CD4-positive, alpha-beta T cell (primary cell): ENCODE measurements at regions not wholly inside any gene's neighbourhood (a gene's known extent, or its start where the extent isn't known, plus 50 kb on each side); places are given as distances from the start of the nearest gene placed in this dataset.

ENCODE experiments used
- ATAC-seq: fragments of 200-7000 bp; cut with Tn5 transposase; one replicate; pipeline ENCODE4 v1.10.0; 2022; ENCODE audit warnings: mild to moderate bottlenecking; ENCODE audit not compliant: poor library complexity
- CTCF ChIA-PET: fragments of 350-600 bp; sonication (Branson Sonifier 250); formaldehyde crosslinking; loops from one replicate; lab custom pipeline; 2021; ENCODE audit warnings: antibody characterized with exemption, inconsistent platforms; lab: Charles Lee
- POLR2A ChIA-PET: fragments of 350-600 bp; sonication (Branson Sonifier 250); formaldehyde crosslinking; loops from one replicate; lab custom pipeline; 2021; ENCODE audit warnings: antibody characterized with exemption, inconsistent platforms; lab: Charles Lee
- DNase-seq, 14 experiments: peaks; one replicate each; pipeline ENCODE4 v3.0.0-alpha.2; 2013 to 2020; ENCODE audit warnings: mixed read lengths in 2 of 14
- H3K27ac ChIP-seq, 2 donors: one replicate each; pipeline versions ENCODE4 v1.5.1 to v1.7.0; 2013; ENCODE audit warnings: low read length in 2 of 2, low read depth in 1 of 2, mild to moderate bottlenecking in 1 of 2
- H3K27me3 ChIP-seq, 2 experiments: 1 replicate in 1 of 2; 2 replicates in 1 of 2; pipeline versions ENCODE4 v1.6.1 to v1.7.0; 2013; ENCODE audit warnings: low read length in 2 of 2, control low read depth in 1 of 2, mild to moderate bottlenecking in 1 of 2, moderate library complexity in 1 of 2; ENCODE audit not compliant: insufficient read depth in 2 of 2, control insufficient read depth in 1 of 2
- H3K36me3 ChIP-seq: one replicate; pipeline ENCODE4 v1.6.1; 2013; ENCODE audit warnings: low read length, control low read depth; ENCODE audit not compliant: insufficient read depth
- H3K4me1 ChIP-seq: one replicate; pipeline ENCODE4 v1.6.1; 2013; ENCODE audit warnings: low read length, control low read depth; ENCODE audit not compliant: insufficient read depth
- H3K4me3 ChIP-seq: one replicate; pipeline ENCODE4 v1.5.1; 2013; ENCODE audit warnings: mild to moderate bottlenecking, low read length, moderate library complexity
- H3K9me3 ChIP-seq, 2 experiments: 1 replicate in 1 of 2; 2 replicates in 1 of 2; pipeline versions ENCODE4 v1.6.1 to v1.7.0; 2013; ENCODE audit warnings: low read length in 2 of 2, mild to moderate bottlenecking in 2 of 2, control low read depth in 1 of 2, moderate library complexity in 1 of 2; ENCODE audit not compliant: control insufficient read depth in 1 of 2, insufficient read depth in 1 of 2
- H3K27ac Mint-ChIP-seq: one replicate; pipeline ENCODE4 v1.8.0; 2020; ENCODE audit warnings: mixed read lengths
- H3K27me3 Mint-ChIP-seq: one replicate; pipeline ENCODE4 v1.8.0; 2021; ENCODE audit warnings: mixed read lengths
- H3K36me3 Mint-ChIP-seq: one replicate; pipeline ENCODE4 v1.8.0; 2021; ENCODE audit warnings: low read depth, mixed read lengths
- H3K4me1 Mint-ChIP-seq: one replicate; pipeline ENCODE4 v1.8.0; 2021; ENCODE audit warnings: low read depth, mixed read lengths
- H3K4me3 Mint-ChIP-seq: one replicate; pipeline ENCODE4 v1.8.0; 2020; ENCODE audit warnings: mild to moderate bottlenecking, mixed read lengths
- H3K9me3 Mint-ChIP-seq: one replicate; pipeline ENCODE4 v1.8.0; 2020; ENCODE audit warnings: mixed read lengths
- intact Hi-C, 2 experiments: fragments of 100-400 bp; cut with DNase I in 1 of 2; cut with micrococcal nuclease in 1 of 2; formaldehyde crosslinking; loops; one replicate each; pipeline versions ENCODE4 v1.15.1 to v1.9.0; 2023 to 2025; cut with DNase I, micrococcal nuclease
- TF ChIP-seq, protein P1 (sequence below): fragments of 200-600 bp; IDR thresholded peaks from one replicate; pipeline ENCODE4 v1.8.0; 2022; ENCODE audit warnings: antibody characterized with exemption, mild to moderate bottlenecking

DNA sequence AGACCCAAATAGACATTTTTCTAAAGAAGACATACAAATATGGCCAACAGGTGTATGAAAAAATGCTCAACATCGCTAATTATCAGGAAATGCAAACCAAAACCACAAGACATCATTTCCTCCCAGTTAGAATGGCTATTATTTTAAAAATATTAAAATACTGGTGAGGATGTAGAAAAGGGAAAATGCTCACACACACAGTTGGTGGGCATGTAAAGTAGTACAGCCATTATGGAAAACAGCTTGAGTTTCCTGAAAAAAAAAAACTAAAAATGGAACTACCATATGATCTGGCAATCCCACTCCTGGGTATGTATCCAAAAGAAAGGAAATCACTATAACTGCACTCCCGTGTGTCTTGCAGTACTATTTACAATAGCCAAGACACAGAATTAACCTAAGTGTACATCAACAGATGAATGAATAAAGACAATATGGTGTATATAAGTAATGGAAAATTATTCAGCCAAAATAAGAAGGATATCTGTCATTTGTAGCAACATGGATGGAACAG is 128.9 kb upstream of the DKK2 start:
- Mint-ChIP-seq H3K27ac (no peak overlapping the region), H3K4me1 (no peaks in the 10 kb centered on the region), H3K36me3 (no peaks in the 10 kb centered on the region), H3K9me3 (peaks cover 15% of the 10 kb centered on the region), H3K27me3 (no peaks in the 10 kb centered on the region), H3K4me3 (no peak overlapping the region)
- no peak for DNase-seq
- no peaks in the 10 kb centered on the region for H3K27me3 ChIP-seq
- H3K9me3 ChIP-seq: peaks cover 0 to 12% of the 10 kb centered on the region in 2 experiments
- intact Hi-C loops: no loop called here
- no peak overlapping the region for H3K4me3 ChIP-seq
- POLR2A ChIA-PET: no interaction called here
- H3K27ac ChIP-seq: no peak overlapping the region
- CTCF ChIA-PET: no interaction called here
- H3K36me3 ChIP-seq: no peaks in the 10 kb centered on the region
- H3K4me1 ChIP-seq: no peaks in the 10 kb centered on the region
- TF ChIP-seq, protein P1, sequence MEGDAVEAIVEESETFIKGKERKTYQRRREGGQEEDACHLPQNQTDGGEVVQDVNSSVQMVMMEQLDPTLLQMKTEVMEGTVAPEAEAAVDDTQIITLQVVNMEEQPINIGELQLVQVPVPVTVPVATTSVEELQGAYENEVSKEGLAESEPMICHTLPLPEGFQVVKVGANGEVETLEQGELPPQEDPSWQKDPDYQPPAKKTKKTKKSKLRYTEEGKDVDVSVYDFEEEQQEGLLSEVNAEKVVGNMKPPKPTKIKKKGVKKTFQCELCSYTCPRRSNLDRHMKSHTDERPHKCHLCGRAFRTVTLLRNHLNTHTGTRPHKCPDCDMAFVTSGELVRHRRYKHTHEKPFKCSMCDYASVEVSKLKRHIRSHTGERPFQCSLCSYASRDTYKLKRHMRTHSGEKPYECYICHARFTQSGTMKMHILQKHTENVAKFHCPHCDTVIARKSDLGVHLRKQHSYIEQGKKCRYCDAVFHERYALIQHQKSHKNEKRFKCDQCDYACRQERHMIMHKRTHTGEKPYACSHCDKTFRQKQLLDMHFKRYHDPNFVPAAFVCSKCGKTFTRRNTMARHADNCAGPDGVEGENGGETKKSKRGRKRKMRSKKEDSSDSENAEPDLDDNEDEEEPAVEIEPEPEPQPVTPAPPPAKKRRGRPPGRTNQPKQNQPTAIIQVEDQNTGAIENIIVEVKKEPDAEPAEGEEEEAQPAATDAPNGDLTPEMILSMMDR: no peak
- ATAC-seq: no peak

DNA sequence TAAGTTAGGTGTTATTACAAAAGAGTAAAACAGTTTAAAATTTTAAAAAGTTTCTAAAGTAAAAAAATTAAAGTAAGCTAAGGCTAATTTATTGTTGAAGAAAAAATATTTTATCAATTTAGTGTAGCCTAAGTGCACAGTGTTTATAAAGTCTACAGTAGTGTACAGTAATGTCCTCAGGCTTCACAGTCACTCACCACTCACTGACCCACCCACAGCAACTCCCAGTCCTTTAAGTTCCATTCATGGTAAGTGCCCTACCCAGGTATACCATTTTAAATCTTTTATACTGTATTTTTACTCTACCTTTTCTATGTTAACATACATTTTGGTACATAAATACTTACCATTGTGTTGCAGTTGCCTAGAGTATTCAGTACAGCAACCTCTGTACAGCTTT is 120.3 kb upstream of the DKK2 start:
- no peak overlapping the region for H3K27ac ChIP-seq
- H3K9me3 ChIP-seq: no peaks in the 10 kb centered on the region
- TF ChIP-seq, protein P1: no peak
- H3K4me1 ChIP-seq: no peaks in the 10 kb centered on the region
- intact Hi-C loops: no loop called here
- no peaks in the 10 kb centered on the region for H3K9me3 Mint-ChIP-seq
- H3K27me3 ChIP-seq: no peaks in the 10 kb centered on the region
- H3K4me3 ChIP-seq: no peak overlapping the region
- no peak overlapping the region for H3K4me3 Mint-ChIP-seq
- H3K27ac Mint-ChIP-seq: no peak overlapping the region
- no peaks in the 10 kb centered on the region for H3K36me3 Mint-ChIP-seq
- no peaks in the 10 kb centered on the region for H3K4me1 Mint-ChIP-seq
- ChIA-PET POLR2A (no interaction called here), CTCF (interaction anchor here (0.7 kb wide), 1 partner anchor 12 kb away, joined by 4 read pairs; no protein-coding TSS in a partner anchor)
- peaks cover 6% of the 10 kb centered on the region for H3K27me3 Mint-ChIP-seq
- no peaks in the 10 kb centered on the region for H3K36me3 ChIP-seq
- DNase-seq: no peak
- ATAC-seq: no peak

DNA sequence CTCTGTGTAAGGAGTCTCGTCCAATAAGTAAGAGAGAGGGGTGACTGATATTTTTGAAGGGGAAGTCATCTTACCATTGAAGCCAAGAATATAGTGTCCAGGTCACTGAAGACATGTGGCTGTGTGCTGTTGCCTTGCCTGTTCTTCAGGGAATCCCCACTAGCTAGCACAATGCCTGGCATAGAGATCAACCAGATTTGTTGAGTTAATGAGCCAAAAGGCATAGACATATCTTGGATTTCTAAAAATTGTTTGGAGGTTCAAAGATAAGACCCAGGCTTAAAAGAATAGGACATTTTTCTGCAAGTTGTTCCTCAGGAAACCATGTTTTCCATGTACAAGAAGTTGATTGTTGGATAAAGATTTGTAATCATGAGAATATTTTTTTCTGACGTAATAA is 119.3 kb upstream of the DKK2 start:
- intact Hi-C loops: no loop called here
- ChIA-PET CTCF (no interaction called here), POLR2A (no interaction called here)

More for the DNA sequence above, 119.3 kb upstream of the DKK2 start:
- DNase-seq (no peak), ATAC-seq (no peak)
- Mint-ChIP-seq H3K9me3 (no peaks in the 10 kb centered on the region), H3K27ac (no peak overlapping the region), H3K4me1 (no peaks in the 10 kb centered on the region), H3K4me3 (no peak overlapping the region), H3K36me3 (no peaks in the 10 kb centered on the region), H3K27me3 (peaks cover 6% of the 10 kb centered on the region)
- TF ChIP-seq, protein P1: no peak
- no peak overlapping the region for H3K4me3 ChIP-seq
- no peak overlapping the region for H3K27ac ChIP-seq
- H3K27me3 ChIP-seq: no peaks in the 10 kb centered on the region
- H3K9me3 ChIP-seq: no peaks in the 10 kb centered on the region
- no peaks in the 10 kb centered on the region for H3K4me1 ChIP-seq
- H3K36me3 ChIP-seq: no peaks in the 10 kb centered on the region
